AG20443 (cell line): ENCODE measurements at regions not wholly inside any gene's neighbourhood (a gene's known extent, or its start where the extent isn't known, plus 50 kb on each side); places are given as distances from the start of the nearest gene placed in this dataset.
"Not testable (repeated sequence)": the region's sequence is repeated elsewhere in the genome, so short reads cannot be mapped to it uniquely, and the experiment has no call there.

ENCODE experiments used
- DNase-seq: peaks from one replicate; pipeline ENCODE4 v3.0.0; 2012; ENCODE audit warnings: low spot score, mixed read lengths

GRCh38 chr2:163949693-163950092 is 213.9 kb upstream of the FIGN start:
- DNase-seq, result no peak

- no peak for DNase-seq
Measured at GRCh38 chr2:163944347-163944737, 208.5 kb upstream of the FIGN start.

GRCh38 chr2:163943403-163944346 is 207.9 kb upstream of the FIGN start:
- no peak for DNase-seq

- DNase-seq, result no peak
Measured at GRCh38 chr2:163934131-163934530, 198.3 kb upstream of the FIGN start.

DNA sequence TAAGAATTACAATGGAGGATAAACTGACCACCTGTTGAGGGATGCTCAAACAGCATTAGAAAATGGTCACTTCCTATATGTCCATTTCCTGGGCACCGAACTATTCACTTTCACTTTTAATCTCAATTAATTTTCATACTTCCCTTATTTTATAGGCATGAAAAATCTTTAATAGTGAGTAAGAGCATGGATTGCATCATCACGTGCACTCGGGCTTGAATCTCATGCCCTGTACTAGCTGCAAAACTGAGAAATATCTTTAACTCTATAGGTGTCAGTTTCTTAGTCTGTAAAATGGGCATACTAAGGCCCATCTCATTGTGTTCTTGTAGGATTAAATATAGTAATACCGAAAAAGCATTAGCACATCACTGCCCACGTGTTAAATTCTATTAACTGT is 183.9 kb upstream of the FIGN start:
- no peak for DNase-seq

DNA sequence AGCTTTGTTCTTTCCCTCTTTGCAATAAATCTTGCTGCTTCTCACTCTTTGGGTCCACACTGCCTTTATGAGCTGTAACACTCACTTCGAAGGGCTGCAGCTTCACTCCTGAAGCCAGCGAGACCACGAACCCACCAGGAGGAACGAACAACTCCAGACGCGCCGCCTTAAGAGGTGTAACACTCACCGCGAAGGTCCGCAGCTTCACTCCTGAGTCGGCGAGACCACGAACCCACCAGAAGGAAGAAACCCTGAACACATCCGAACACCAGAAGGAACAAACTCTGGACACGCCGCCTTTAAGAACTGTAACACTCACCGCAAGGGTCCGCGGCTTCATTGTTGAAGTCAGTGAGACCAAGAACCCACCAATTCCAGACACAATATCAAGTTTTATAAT is 178.7 kb upstream of the FIGN start:
- not testable (repeated sequence) for DNase-seq

GRCh38 chr2:163913532-163913944 is 177.7 kb upstream of the FIGN start:
- not testable (repeated sequence) for DNase-seq

DNA sequence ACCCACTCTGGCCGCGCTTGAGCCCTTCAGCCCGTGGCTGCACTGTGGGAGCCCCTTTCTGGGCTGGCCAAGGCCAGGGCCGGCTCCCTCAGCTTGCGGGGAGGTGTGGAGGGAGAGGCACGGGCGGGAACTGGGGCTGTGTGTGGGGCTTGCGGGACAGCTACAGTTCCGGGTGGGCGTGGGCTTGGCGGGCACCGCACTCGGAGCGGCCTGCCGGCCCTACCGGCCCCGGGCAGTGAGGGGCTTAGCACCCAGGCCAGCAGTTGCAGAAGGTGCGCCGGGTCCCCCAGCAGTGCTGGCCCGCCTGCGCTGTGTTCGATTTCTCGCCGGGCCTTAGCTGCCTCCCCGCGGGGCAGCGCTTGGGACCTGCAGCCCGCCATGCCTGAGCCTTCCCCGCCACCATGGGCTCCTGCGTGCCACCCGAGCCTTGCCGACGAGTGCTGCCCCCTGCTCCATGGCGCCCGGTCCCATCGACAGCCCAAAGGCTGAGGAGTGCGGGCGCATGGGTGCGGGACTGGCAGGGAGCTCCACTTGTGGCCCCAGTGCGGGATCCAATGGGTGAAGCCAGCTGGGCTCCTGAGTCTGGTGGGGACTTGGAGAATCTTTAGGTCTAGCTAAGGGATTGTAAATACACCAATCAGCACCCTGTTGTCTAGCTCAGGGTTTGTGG is 173.7 kb upstream of the FIGN start:
- DNase-seq, result no peak

DNA sequence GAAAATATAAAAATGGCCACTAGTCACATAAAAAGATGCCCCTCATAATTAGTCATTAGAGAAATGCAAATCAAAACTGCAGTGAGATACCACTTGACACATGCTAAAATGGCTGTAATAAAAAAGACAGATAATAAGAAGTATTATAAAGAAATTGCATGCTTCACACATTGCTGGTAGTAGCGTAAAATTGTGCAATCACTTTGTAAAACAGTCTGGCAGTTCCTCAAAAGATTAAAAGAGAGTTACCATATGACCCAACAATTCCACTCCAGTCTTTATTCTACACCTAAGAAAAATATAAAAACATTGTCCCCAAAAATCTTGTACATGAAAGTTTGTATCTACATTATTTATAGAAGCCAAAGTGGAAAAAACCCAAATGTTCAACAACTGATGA is 170.6 kb upstream of the FIGN start:
- DNase-seq, result no peak

- no peak for DNase-seq
Measured at GRCh38 chr2:163897799-163898198, 162.0 kb upstream of the FIGN start.

DNA sequence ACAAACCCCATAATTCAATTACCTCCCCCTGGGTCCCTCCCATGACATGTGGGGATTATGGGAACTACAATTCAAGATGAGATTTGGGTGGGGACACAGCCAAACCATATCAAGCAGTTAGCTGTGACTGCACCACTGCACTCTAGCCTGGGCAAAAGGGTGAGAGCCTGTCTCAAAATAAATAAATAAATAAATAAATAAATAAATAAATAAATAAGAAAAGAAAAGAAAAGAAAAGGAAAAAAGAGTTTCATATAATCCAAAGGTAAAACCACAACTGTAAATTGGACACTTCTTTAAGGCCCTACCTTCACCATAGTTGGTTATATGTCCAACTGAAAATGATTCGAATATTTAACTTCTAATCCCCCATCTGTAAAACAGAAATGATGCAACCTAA is 157.6 kb upstream of the FIGN start:
- DNase-seq, result not testable (repeated sequence)

- DNase-seq, result no peak
Measured at GRCh38 chr2:163888591-163888990, 152.8 kb upstream of the FIGN start.

DNA sequence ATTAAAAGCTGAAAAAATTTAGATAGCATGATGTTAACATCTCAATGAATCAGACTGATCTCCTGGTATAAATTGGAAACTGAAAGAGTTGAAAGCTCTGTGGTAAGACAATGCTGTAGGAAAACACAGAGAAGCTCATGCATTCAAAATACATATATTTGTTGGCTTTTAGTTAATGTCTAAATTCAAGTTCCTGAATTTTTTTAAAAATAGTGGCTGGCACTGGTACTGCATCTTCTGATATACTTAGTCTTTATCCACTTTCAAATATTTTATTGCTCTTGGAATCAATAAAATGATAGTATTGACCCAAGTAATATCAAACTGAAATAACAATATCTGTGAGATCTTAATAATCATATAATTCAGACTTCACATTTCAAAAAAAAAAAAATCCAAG is 151.4 kb upstream of the FIGN start:
- DNase-seq, result no peak

- no peak for DNase-seq
Measured at GRCh38 chr2:163884416-163884815, 148.6 kb upstream of the FIGN start.

- DNase-seq, result peak; percentile 10
Measured at GRCh38 chr2:163878718-163879117, 142.9 kb upstream of the FIGN start.

DNA sequence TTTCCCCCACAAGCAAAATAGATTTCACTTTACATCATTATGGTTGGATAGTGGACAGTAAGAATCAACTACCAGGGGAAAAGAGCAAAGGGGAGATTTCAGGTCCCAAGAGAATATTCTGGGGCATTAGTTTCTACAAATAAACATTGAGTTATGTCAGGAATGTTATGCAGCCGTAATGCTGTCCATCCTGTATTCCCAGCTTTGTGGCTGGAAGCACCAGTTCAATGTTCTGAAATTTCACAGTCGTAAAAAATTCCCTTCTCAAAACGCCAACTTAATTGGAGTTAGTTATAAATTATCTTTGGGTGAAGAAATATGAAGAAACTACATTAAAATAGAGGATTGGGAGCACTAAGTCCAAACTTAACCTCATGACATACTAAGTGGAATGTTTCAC is 141.5 kb upstream of the FIGN start:
- peak; percentile 41 for DNase-seq

DNA sequence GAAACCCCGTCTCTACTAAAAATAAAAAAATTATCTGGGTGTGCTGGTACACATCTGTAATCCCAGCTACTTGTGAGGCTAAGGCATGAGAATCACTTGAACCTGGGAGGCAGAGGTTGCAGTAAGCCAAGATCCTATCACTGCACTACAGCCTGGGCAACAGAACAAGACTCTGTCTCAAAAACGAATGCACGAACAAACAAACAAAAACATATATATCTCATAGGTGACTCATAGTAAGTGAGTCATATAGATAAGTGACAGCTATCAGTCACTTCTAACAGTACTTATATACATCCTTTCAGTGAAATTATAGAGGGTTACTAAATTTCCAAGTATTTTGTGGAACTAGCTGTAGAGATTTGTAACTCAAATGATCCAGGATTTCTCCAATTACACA is 127.3 kb upstream of the FIGN start:
- no peak for DNase-seq

DNA sequence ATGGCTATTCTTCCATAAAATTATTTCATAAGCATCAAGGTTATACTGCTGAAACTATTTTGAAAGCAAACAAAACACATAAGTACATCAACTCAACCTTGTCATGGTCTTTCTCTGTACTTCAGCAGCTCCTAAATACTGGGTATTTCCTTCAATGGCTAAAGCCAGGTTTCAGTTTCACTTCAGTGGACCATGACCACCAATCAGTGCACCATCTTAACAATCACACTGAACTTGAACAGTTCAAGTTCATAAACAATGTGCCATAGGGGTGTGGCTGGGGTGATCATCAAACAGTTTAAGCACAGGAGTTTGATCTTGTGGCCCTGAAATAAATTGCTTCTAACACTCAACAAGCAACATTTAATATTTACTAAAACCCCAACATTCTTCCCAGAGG is 124.1 kb upstream of the FIGN start:
- DNase-seq, result no peak

DNA sequence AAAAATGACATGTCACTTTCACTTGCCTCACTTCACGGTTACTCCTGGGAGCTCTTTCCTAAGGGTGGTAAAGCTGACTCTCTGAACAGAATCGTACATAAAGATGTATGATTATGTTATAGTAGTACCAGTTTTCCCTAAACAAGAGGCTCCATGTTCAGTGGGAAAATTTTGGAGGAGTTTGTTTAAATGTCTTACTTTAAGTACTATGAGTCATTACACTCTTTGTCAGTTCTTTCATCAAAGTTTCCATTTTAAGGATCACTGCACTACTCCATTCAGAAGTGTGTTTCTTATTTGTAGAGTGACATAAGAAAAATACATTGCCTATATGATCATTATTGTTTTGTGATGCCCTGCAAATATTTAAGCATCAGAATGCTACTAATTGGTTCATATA is 121.1 kb upstream of the FIGN start:
- DNase-seq, result no peak

DNA sequence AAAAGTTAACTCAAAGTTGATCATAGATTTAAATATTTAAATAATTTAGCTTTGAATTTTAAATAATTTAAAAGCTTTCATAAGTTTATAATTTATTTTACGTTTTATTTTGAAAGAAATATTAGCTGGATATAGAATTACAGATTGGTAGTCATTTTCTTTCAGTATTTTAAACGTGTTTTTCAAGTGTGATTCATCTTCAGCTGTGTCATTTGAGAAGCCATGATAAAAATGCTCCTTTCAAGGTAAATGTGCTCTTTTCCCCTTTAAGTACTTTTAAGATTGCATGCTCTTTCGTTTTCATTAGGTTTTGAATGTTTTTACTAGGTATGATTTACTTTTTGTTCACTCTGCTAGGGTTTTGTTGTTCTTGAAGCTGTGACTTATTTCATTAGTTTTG is 116.8 kb upstream of the FIGN start:
- DNase-seq, result no peak

- DNase-seq, result no peak
Measured at GRCh38 chr2:163849756-163850435, 114.1 kb upstream of the FIGN start.

GRCh38 chr2:163838890-163839289 is 103.1 kb upstream of the FIGN start:
- no peak for DNase-seq

DNA sequence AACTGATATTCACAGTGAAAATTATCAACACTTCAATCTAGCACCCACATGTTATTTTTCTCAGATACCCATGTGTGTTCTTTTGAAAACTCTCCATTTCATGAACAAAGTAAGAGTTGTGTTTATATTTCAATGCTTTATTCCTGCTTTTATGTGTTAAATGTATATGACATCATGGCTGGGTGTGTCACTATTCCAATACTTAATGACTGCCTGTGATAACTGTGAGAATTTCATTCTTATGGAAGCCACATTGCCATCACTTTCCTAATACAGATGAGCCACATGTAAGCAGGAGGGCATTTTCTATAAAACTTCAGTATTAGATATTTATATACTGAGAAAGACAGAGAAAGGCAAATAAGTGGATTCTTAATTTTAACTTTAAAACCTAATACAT is 100.4 kb upstream of the FIGN start:
- no peak for DNase-seq
